WTC11 (cell line): ENCODE measurements at regions not wholly inside any gene's neighbourhood (a gene's known extent, or its start where the extent isn't known, plus 50 kb on each side); places are given as distances from the start of the nearest gene placed in this dataset.

ENCODE experiments used
- ATAC-seq: fragments of 200-7000 bp; cut with Tn5 transposase; 2 replicates; pipeline ENCODE4 v1.10.0; 2021; ENCODE audit warnings: mild to moderate bottlenecking, moderate library complexity
- CTCF ChIA-PET: fragments of 300-600 bp; sonication (Branson Sonifier 250); formaldehyde crosslinking; loops from one replicate; lab custom pipeline; 2021; ENCODE audit warnings: antibody characterized with exemption; lab: Charles Lee
- POLR2A ChIA-PET: fragments of 350-600 bp; sonication (Branson Sonifier 250); formaldehyde crosslinking; loops from one replicate; lab custom pipeline; 2021; ENCODE audit warnings: antibody characterized with exemption; lab: Charles Lee
- DNase-seq: peaks from one replicate; pipeline ENCODE4 v3.0.0; 2021; ENCODE audit warnings: low spot score
- H3K27ac Mint-ChIP-seq: 2 replicates; pipeline ENCODE4 v1.8.0; 2021; ENCODE audit warnings: mixed read lengths
- H3K27me3 Mint-ChIP-seq: 2 replicates; pipeline ENCODE4 v1.8.0; 2021; ENCODE audit warnings: low read depth, mild to moderate bottlenecking, moderate library complexity, mixed read lengths
- H3K36me3 Mint-ChIP-seq: 2 replicates; pipeline ENCODE4 v1.8.0; 2021; ENCODE audit warnings: mixed read lengths
- H3K4me1 Mint-ChIP-seq: 2 replicates; pipeline ENCODE4 v1.8.0; 2022; ENCODE audit warnings: mixed read lengths
- H3K4me3 Mint-ChIP-seq: 2 replicates; pipeline ENCODE4 v1.8.0; 2021; ENCODE audit warnings: mild to moderate bottlenecking, moderate library complexity, mixed read lengths
- H3K9me3 Mint-ChIP-seq: 2 replicates; pipeline ENCODE4 v1.8.0; 2021; ENCODE audit warnings: mixed read lengths
- ATF1 ChIP-seq: sonication (generic); formaldehyde crosslinking; IDR thresholded peaks from 2 replicates; pipeline ENCODE4 v1.8.1; 2023; ENCODE audit warnings: mild to moderate bottlenecking, moderate library complexity, missing genetic modification reagents
- ELF4 ChIP-seq: sonication (generic); formaldehyde crosslinking; IDR thresholded peaks from 2 replicates; pipeline ENCODE4 v1.8.1; 2022; ENCODE audit warnings: low read depth, mild to moderate bottlenecking, moderate library complexity, missing genetic modification reagents
- FOXK1 ChIP-seq: sonication (generic); formaldehyde crosslinking; IDR thresholded peaks from 2 replicates; pipeline ENCODE4 v1.8.0; 2022; ENCODE audit warnings: mild to moderate bottlenecking, moderate library complexity, missing genetic modification reagents
- FOXP1 ChIP-seq: sonication (generic); formaldehyde crosslinking; IDR thresholded peaks from 2 replicates; pipeline ENCODE4 v1.8.0; 2022; ENCODE audit warnings: missing genetic modification reagents, mild to moderate bottlenecking, moderate library complexity, borderline replicate concordance
- HMGA2 ChIP-seq: fragments of 250-450 bp; sonication (Bioruptor Pico); IDR thresholded peaks from 2 replicates; pipeline ENCODE4 v1.4.0; 2021; ENCODE audit warnings: mild to moderate bottlenecking, moderate library complexity
- SP1 ChIP-seq: sonication (generic); formaldehyde crosslinking; conservative IDR thresholded peaks from 2 replicates; pipeline ENCODE4 v1.8.1; 2022; ENCODE audit warnings: missing genetic modification reagents
- TEAD1 ChIP-seq: sonication (generic); formaldehyde crosslinking; IDR thresholded peaks from 2 replicates; pipeline ENCODE4 v1.8.0; 2022; ENCODE audit warnings: mild to moderate bottlenecking, missing genetic modification reagents
- TEAD4 ChIP-seq: sonication (generic); formaldehyde crosslinking; IDR thresholded peaks from 2 replicates; pipeline ENCODE4 v1.8.0; 2022; ENCODE audit warnings: mild to moderate bottlenecking, missing genetic modification reagents
- ZNF219 ChIP-seq: sonication (generic); formaldehyde crosslinking; IDR thresholded peaks from 2 replicates; pipeline ENCODE4 v1.8.0; 2023; ENCODE audit warnings: missing genetic modification reagents, mild to moderate bottlenecking, borderline replicate concordance
- TF ChIP-seq, protein P1 (sequence below): sonication (generic); formaldehyde crosslinking; IDR thresholded peaks from 2 replicates; pipeline ENCODE4 v1.8.0; 2022; ENCODE audit warnings: mild to moderate bottlenecking, missing genetic modification reagents
- TF ChIP-seq, protein P2 (sequence below): sonication (generic); formaldehyde crosslinking; IDR thresholded peaks from 2 replicates; pipeline ENCODE4 v1.8.0; 2023; ENCODE audit warnings: missing genetic modification reagents
- TF ChIP-seq, protein P3 (sequence below): sonication (generic); formaldehyde crosslinking; IDR thresholded peaks from 2 replicates; pipeline ENCODE4 v1.8.0; 2022; ENCODE audit warnings: missing genetic modification reagents
- TF ChIP-seq, protein P4 (sequence below): fragments of 250-450 bp; sonication (Bioruptor Pico); IDR thresholded peaks from 2 replicates; pipeline ENCODE4 v1.9.0; 2021; ENCODE audit warnings: moderate library complexity, mild to moderate bottlenecking, inconsistent platforms, borderline replicate concordance
- TF ChIP-seq, protein P5 (sequence below): fragments of 250-450 bp; sonication (Bioruptor Pico); IDR thresholded peaks from 2 replicates; pipeline ENCODE4 v1.9.0; 2021; ENCODE audit warnings: mild to moderate bottlenecking
- TF ChIP-seq, protein P6 (sequence below): sonication (generic); formaldehyde crosslinking; IDR thresholded peaks from 2 replicates; pipeline ENCODE4 v1.8.0; 2023; ENCODE audit warnings: mild to moderate bottlenecking, missing genetic modification reagents
- TF ChIP-seq, protein P7 (sequence below): fragments of 200-600 bp; IDR thresholded peaks from 2 replicates; pipeline ENCODE4 v1.8.0; 2022; ENCODE audit warnings: antibody characterized with exemption
- TF ChIP-seq, protein P8 (sequence below): sonication (generic); formaldehyde crosslinking; conservative IDR thresholded peaks from 2 replicates; pipeline ENCODE4 v1.8.1; 2023; ENCODE audit warnings: mild to moderate bottlenecking, low read depth, missing genetic modification reagents, moderate library complexity

DNA sequence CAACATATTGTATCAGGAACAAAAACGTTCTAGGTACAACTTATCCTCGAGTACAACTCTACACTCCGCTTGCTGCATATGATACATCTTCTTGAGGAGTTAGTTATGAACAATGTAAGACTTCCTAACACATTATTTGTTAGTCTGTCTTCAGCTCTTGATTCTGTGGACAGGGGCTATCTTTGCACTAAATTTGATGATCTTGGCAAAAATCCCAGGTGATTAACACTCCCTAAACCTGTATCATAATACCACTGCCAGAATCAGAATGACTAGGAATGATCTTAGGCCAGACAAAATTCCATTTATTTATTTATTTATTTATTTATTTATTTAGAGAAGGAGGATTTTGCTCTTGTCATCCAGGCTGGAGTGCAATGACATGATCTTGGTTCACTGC, 108.7 kb upstream of the AUTS2 start:
- TF ChIP-seq, protein P1, sequence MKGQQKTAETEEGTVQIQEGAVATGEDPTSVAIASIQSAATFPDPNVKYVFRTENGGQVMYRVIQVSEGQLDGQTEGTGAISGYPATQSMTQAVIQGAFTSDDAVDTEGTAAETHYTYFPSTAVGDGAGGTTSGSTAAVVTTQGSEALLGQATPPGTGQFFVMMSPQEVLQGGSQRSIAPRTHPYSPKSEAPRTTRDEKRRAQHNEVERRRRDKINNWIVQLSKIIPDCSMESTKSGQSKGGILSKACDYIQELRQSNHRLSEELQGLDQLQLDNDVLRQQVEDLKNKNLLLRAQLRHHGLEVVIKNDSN: no peak
- TF ChIP-seq, protein P2, sequence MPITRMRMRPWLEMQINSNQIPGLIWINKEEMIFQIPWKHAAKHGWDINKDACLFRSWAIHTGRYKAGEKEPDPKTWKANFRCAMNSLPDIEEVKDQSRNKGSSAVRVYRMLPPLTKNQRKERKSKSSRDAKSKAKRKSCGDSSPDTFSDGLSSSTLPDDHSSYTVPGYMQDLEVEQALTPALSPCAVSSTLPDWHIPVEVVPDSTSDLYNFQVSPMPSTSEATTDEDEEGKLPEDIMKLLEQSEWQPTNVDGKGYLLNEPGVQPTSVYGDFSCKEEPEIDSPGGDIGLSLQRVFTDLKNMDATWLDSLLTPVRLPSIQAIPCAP (CRISPR knock-in tag): no peak
- TF ChIP-seq TEAD1 (CRISPR knock-in tag): no peak
- no peak for TF ChIP-seq ZNF219
- TF ChIP-seq, protein P3, sequence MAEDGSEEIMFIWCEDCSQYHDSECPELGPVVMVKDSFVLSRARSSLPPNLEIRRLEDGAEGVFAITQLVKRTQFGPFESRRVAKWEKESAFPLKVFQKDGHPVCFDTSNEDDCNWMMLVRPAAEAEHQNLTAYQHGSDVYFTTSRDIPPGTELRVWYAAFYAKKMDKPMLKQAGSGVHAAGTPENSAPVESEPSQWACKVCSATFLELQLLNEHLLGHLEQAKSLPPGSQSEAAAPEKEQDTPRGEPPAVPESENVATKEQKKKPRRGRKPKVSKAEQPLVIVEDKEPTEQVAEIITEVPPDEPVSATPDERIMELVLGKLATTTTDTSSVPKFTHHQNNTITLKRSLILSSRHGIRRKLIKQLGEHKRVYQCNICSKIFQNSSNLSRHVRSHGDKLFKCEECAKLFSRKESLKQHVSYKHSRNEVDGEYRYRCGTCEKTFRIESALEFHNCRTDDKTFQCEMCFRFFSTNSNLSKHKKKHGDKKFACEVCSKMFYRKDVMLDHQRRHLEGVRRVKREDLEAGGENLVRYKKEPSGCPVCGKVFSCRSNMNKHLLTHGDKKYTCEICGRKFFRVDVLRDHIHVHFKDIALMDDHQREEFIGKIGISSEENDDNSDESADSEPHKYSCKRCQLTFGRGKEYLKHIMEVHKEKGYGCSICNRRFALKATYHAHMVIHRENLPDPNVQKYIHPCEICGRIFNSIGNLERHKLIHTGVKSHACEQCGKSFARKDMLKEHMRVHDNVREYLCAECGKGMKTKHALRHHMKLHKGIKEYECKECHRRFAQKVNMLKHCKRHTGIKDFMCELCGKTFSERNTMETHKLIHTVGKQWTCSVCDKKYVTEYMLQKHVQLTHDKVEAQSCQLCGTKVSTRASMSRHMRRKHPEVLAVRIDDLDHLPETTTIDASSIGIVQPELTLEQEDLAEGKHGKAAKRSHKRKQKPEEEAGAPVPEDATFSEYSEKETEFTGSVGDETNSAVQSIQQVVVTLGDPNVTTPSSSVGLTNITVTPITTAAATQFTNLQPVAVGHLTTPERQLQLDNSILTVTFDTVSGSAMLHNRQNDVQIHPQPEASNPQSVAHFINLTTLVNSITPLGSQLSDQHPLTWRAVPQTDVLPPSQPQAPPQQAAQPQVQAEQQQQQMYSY (CRISPR knock-in tag): no peak
- TF ChIP-seq, protein P4, sequence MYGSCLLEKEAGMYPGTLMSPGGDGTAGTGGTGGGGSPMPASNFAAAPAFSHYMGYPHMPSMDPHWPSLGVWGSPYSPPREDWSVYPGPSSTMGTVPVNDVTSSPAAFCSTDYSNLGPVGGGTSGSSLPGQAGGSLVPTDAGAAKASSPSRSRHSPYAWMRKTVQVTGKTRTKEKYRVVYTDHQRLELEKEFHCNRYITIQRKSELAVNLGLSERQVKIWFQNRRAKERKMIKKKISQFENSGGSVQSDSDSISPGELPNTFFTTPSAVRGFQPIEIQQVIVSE (CRISPR knock-in tag): no peak
- TF ChIP-seq, all 79 proteins: peak for 0
- CTCF ChIA-PET: no interaction called here
- 0 out of 2 replicates have a peak, but pooled peaks cover 3% of the 10 kb centered on the region for H3K27me3 Mint-ChIP-seq
- no peaks in the 10 kb centered on the region for H3K36me3 Mint-ChIP-seq
- peaks cover 8% of the 10 kb centered on the region for H3K4me1 Mint-ChIP-seq
- no peaks in the 10 kb centered on the region for H3K9me3 Mint-ChIP-seq
- no peak for ATAC-seq
- POLR2A ChIA-PET: no interaction called here
- no peak for DNase-seq
- no peak overlapping the region for H3K4me3 Mint-ChIP-seq
- no peak overlapping the region for H3K27ac Mint-ChIP-seq

DNA sequence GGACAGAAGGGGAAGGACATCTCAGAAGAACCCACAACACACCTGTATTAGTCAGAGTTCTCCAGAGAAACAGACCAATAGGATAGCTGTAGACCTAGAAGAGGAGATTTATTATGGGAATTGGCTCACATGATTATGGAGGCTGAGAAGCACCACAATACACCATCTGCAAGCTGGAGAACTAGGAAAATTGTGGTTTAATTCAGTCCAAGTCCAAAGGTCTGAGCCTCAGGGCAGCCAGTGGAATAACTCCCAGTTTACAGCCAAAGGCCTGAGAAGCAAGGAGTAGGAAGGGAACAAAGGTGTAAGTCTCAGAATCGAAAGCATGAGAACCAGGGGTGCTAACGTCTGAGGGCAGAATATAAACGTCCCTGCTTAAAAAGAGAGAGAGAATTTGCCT, 99.6 kb upstream of the AUTS2 start:
- CTCF ChIA-PET: no interaction called here

More for the DNA sequence above, 99.6 kb upstream of the AUTS2 start:
- DNase-seq: no peak
- TF ChIP-seq ELF4 (CRISPR knock-in tag): no peak
- TF ChIP-seq, protein P5, sequence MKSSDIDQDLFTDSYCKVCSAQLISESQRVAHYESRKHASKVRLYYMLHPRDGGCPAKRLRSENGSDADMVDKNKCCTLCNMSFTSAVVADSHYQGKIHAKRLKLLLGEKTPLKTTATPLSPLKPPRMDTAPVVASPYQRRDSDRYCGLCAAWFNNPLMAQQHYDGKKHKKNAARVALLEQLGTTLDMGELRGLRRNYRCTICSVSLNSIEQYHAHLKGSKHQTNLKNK (CRISPR knock-in tag): no peak
- TF ChIP-seq, protein P6, sequence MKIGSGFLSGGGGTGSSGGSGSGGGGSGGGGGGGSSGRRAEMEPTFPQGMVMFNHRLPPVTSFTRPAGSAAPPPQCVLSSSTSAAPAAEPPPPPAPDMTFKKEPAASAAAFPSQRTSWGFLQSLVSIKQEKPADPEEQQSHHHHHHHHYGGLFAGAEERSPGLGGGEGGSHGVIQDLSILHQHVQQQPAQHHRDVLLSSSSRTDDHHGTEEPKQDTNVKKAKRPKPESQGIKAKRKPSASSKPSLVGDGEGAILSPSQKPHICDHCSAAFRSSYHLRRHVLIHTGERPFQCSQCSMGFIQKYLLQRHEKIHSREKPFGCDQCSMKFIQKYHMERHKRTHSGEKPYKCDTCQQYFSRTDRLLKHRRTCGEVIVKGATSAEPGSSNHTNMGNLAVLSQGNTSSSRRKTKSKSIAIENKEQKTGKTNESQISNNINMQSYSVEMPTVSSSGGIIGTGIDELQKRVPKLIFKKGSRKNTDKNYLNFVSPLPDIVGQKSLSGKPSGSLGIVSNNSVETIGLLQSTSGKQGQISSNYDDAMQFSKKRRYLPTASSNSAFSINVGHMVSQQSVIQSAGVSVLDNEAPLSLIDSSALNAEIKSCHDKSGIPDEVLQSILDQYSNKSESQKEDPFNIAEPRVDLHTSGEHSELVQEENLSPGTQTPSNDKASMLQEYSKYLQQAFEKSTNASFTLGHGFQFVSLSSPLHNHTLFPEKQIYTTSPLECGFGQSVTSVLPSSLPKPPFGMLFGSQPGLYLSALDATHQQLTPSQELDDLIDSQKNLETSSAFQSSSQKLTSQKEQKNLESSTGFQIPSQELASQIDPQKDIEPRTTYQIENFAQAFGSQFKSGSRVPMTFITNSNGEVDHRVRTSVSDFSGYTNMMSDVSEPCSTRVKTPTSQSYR: no peak
- no peak for TF ChIP-seq HMGA2 (CRISPR knock-in tag)
- no peak for TF ChIP-seq SP1
- TF ChIP-seq TEAD4 (CRISPR knock-in tag): no peak
- no peak for TF ChIP-seq FOXP1 (CRISPR knock-in tag)
- no peak for TF ChIP-seq FOXK1 (CRISPR knock-in tag)
- TF ChIP-seq, protein P7, sequence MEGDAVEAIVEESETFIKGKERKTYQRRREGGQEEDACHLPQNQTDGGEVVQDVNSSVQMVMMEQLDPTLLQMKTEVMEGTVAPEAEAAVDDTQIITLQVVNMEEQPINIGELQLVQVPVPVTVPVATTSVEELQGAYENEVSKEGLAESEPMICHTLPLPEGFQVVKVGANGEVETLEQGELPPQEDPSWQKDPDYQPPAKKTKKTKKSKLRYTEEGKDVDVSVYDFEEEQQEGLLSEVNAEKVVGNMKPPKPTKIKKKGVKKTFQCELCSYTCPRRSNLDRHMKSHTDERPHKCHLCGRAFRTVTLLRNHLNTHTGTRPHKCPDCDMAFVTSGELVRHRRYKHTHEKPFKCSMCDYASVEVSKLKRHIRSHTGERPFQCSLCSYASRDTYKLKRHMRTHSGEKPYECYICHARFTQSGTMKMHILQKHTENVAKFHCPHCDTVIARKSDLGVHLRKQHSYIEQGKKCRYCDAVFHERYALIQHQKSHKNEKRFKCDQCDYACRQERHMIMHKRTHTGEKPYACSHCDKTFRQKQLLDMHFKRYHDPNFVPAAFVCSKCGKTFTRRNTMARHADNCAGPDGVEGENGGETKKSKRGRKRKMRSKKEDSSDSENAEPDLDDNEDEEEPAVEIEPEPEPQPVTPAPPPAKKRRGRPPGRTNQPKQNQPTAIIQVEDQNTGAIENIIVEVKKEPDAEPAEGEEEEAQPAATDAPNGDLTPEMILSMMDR: no peak
- TF ChIP-seq, protein P8, sequence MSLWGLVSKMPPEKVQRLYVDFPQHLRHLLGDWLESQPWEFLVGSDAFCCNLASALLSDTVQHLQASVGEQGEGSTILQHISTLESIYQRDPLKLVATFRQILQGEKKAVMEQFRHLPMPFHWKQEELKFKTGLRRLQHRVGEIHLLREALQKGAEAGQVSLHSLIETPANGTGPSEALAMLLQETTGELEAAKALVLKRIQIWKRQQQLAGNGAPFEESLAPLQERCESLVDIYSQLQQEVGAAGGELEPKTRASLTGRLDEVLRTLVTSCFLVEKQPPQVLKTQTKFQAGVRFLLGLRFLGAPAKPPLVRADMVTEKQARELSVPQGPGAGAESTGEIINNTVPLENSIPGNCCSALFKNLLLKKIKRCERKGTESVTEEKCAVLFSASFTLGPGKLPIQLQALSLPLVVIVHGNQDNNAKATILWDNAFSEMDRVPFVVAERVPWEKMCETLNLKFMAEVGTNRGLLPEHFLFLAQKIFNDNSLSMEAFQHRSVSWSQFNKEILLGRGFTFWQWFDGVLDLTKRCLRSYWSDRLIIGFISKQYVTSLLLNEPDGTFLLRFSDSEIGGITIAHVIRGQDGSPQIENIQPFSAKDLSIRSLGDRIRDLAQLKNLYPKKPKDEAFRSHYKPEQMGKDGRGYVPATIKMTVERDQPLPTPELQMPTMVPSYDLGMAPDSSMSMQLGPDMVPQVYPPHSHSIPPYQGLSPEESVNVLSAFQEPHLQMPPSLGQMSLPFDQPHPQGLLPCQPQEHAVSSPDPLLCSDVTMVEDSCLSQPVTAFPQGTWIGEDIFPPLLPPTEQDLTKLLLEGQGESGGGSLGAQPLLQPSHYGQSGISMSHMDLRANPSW (CRISPR knock-in tag): no peak
- no peak for TF ChIP-seq ATF1
- TF ChIP-seq, protein P1: no peak
- Mint-ChIP-seq H3K4me1 (peaks cover 22% of the 10 kb centered on the region), H3K4me3 (no peak overlapping the region), H3K27me3 (peaks cover 20% of the 10 kb centered on the region), H3K9me3 (peaks cover 49% of the 10 kb centered on the region), H3K27ac (no peak overlapping the region), H3K36me3 (peaks cover 25% of the 10 kb centered on the region)
- no peak for ATAC-seq
- POLR2A ChIA-PET: no interaction called here
